ENCODE measurements at regions not wholly inside any gene's neighbourhood (a gene's known extent, or its start where the extent isn't known, plus 50 kb on each side); places are given as distances from the start of the nearest gene placed in this dataset.

DNA sequence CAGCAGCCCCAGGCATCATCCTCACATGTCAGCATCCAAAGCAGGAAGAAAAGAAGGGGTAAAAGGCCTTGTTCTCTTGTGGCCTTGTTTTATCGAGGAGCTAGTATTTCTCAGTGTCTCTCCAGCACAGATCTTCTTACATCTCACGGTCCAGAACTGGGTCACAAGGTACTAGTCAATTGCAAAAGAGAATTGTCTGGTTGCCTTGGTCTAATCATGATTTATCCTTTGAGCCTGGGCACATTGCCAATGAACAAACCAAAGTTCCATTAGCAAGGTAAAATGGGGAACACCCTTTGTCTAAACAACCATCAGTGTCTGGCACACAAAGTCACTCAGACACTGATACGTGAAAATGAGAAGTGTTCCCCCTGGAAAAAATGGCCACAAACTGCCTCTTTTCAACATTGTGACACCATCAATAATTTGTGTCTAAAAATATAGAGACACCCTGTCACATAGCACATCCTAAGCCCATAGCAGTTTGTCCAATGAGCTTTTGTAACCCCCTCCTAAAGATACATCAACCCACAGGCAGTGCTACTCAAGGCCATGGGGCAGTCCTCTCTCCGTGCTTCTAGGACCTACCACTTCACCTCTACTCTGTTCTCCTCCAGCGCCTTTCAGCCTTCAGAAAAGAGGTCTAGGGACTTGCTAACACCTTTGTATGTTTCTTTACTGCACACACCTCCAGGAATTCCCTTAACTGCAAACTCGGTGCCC is 534.4 kb downstream of the MID1IP1 start:
- CTCF ChIA-PET, result interaction anchor here (1.1 kb wide), 1 partner anchor 21 kb away, joined by 3 read pairs; no protein-coding TSS in a partner anchor
- Histone ChIP-seq H3K4me3 (ENCODE audit: low read depth, low read length) (no peak overlapping the region), H3K27me3 (ENCODE audit: control insufficient read depth, insufficient read depth, low read length) (no peaks in the 10 kb centered on the region), H3K36me3 (ENCODE audit: control insufficient read depth, insufficient read depth, low read length) (no peaks in the 10 kb centered on the region)
- TF ChIP-seq, protein P1, sequence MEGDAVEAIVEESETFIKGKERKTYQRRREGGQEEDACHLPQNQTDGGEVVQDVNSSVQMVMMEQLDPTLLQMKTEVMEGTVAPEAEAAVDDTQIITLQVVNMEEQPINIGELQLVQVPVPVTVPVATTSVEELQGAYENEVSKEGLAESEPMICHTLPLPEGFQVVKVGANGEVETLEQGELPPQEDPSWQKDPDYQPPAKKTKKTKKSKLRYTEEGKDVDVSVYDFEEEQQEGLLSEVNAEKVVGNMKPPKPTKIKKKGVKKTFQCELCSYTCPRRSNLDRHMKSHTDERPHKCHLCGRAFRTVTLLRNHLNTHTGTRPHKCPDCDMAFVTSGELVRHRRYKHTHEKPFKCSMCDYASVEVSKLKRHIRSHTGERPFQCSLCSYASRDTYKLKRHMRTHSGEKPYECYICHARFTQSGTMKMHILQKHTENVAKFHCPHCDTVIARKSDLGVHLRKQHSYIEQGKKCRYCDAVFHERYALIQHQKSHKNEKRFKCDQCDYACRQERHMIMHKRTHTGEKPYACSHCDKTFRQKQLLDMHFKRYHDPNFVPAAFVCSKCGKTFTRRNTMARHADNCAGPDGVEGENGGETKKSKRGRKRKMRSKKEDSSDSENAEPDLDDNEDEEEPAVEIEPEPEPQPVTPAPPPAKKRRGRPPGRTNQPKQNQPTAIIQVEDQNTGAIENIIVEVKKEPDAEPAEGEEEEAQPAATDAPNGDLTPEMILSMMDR (IDR thresholded peaks at IDR 0.05; ENCODE audit: insufficient read depth, low read depth, low read length), result no peak
- POLR2A ChIA-PET, result no interaction called here
- no peak for DNase-seq (ENCODE audit: low read depth)

DNA sequence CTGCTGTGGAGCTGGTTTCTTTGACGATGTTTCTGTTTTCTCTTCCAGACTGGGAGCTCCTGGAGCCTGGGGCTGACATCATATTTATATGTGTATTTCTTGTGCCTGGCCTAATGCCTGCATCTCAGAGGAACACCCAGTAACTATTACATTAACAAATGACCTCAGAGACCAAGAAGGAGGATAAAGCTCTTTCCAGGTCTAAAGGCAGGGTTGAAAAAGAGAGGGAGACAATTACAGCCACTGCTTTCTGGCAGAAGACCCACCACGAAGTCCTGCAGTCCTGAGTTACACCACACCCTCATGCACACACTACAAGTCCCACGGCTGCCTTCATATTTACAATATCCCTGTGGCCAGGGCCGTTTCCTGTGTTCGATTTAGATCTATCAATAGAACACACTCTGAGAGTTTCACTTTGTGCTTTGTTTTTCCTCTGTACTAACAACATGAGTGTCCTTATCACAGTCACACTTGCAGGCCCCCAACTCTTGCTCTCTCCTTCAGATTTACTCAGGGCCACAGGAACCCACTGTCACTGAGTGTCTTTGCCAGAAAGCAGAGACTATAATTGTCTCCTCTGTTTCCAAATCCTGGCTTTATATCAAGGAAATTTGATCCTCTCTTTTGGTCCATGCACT is 535.5 kb downstream of the MID1IP1 start:
- CTCF ChIA-PET, result interaction anchor here (1.1 kb wide), 1 partner anchor 23 kb away, joined by 3 read pairs; no protein-coding TSS in a partner anchor
- TF ChIP-seq, protein P1 (IDR thresholded peaks at IDR 0.05; ENCODE audit: insufficient read depth, low read depth, low read length), result no peak
- H3K36me3 ChIP-seq (ENCODE audit: control insufficient read depth, insufficient read depth, low read length), result no peaks in the 10 kb centered on the region
- POLR2A ChIA-PET, result no interaction called here
- H3K4me3 ChIP-seq (ENCODE audit: low read depth, low read length), result no peak overlapping the region
- no peak for DNase-seq (ENCODE audit: low read depth)
- H3K27me3 ChIP-seq (ENCODE audit: control insufficient read depth, insufficient read depth, low read length), result no peaks in the 10 kb centered on the region

DNA sequence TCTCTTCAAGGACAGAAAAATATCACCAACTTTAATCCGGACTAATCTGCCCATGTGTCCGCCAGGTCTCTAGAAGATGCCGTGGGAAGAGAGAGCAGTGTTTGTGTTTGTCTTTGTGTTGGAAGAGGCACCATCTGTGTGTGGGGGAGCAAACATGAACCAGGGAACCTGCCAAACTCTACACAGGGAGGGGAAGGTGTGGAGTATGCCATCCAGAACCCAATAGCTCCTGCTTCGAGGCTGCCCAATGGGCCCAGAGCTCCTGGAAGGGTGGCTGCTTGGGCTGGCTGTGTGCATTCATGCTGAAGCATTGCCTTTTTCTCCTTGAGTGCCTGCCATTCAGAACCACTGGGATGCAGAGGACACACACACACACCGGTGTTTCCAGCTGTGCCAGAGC is 536.2 kb downstream of the MID1IP1 start:
- no peaks in the 10 kb centered on the region for H3K36me3 ChIP-seq (ENCODE audit: control insufficient read depth, insufficient read depth, low read length)
- H3K27me3 ChIP-seq (ENCODE audit: control insufficient read depth, insufficient read depth, low read length), result no peaks in the 10 kb centered on the region
- DNase-seq (ENCODE audit: low read depth), result no peak
- CTCF ChIA-PET, result no interaction called here
- POLR2A ChIA-PET, result no interaction called here
- no peak overlapping the region for H3K4me3 ChIP-seq (ENCODE audit: low read depth, low read length)
- TF ChIP-seq, protein P1 (IDR thresholded peaks at IDR 0.05; ENCODE audit: insufficient read depth, low read depth, low read length), result no peak

DNA sequence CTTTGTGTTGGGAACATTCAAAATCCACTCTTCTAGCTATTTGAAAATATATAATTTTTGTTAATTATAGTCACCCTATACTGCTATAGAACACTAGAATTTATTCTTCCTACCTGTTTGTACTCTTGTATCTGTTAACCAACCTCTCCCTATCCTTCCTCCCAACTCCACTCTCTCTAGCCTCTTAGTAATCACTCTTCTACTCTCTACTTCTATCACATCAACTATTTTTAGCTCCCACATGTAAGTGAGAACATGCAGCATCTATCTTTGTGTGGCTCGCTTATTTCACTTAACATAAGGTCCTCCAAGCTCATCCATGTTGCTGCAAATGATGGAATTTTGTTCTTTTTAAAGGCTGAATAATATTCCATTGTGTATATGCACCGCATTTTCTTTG is 537.3 kb downstream of the MID1IP1 start:
- ChIA-PET POLR2A (no interaction called here), CTCF (no interaction called here)
- H3K36me3 ChIP-seq (ENCODE audit: control insufficient read depth, insufficient read depth, low read length), result no peaks in the 10 kb centered on the region
- DNase-seq (ENCODE audit: low read depth), result no peak
- no peak overlapping the region for H3K4me3 ChIP-seq (ENCODE audit: low read depth, low read length)
- TF ChIP-seq, protein P1 (IDR thresholded peaks at IDR 0.05; ENCODE audit: insufficient read depth, low read depth, low read length), result no peak
- H3K27me3 ChIP-seq (ENCODE audit: control insufficient read depth, insufficient read depth, low read length), result no peaks in the 10 kb centered on the region

DNA sequence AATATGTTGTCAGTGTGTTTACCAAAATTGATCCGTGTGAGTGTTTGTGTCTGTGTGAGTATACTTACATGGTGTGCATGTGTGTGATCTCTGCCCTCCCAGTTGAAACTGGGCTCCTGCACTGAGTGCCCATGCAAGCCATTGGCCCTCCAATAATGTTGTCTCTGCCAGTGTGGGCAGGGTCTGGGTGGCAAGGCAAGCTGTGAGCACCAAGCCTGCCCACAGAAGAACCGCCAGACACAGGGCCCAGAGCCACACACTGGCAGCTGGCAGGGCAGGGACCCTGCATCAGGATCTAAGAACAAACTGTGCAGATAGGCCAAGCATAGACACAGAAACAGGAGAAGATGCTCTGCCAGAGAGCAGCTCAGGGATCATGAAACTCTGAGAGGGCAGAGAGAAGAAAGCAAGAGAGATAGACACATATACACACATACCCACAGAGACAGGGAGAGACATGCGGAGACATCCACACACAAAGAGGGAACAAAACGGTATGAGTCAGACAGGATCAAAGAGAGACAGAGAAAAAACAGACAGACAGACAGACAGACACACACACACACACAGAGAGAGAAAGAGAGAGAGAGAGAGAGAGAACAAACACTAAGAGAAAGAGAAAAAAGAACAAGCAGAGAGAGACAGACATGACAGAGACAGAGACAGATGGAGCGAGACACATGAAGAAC is 555.0 kb downstream of the MID1IP1 start:
- CTCF ChIA-PET, result interaction anchor here (0.6 kb wide), 1 partner anchor 47 kb away, joined by 3 read pairs; no protein-coding TSS in a partner anchor
- H3K4me3 ChIP-seq (ENCODE audit: low read depth, low read length), result no peak overlapping the region
- POLR2A ChIA-PET, result no interaction called here
- no peaks in the 10 kb centered on the region for H3K36me3 ChIP-seq (ENCODE audit: control insufficient read depth, insufficient read depth, low read length)
- DNase-seq (ENCODE audit: low read depth), result no peak
- TF ChIP-seq, protein P1 (IDR thresholded peaks at IDR 0.05; ENCODE audit: insufficient read depth, low read depth, low read length), result no peak
- H3K27me3 ChIP-seq (ENCODE audit: control insufficient read depth, insufficient read depth, low read length), result no peaks in the 10 kb centered on the region

Measured in BJ (cell line).